GM12873 (cell line): ENCODE measurements at regions not wholly inside any gene's neighbourhood (a gene's known extent, or its start where the extent isn't known, plus 50 kb on each side); places are given as distances from the start of the nearest gene placed in this dataset.

Source experiments
- CTCF ChIP-seq: IDR thresholded peaks from 2 replicates; pipeline ENCODE4 v1.5.1; 2012; ENCODE audit warnings: low read depth, mild to moderate bottlenecking, moderate library complexity, low read length, control low read depth; ENCODE audit not compliant: insufficient read depth; ENCODE audit errors: missing control alignments

DNA sequence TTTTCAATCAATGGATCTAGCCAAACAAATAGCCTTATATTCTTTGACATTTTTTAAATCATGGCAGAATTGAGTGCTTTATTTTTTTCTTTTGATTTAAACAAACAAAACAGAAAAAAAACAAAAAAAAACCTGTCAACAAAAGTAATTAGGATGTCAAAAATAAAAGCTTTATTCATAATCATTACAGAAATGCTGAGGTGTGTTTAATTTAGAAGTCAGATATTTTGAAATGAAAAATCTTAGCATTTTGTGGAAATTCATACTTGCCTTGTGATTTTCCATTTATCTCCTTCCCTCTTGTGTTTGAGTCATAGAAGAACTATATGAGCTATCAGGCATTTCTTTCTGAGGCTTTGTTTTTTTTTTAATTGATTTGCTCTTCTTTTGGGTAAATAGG lies 387.0 kb upstream of the STXBP6 start:
- TF ChIP-seq CTCF: no peak

DNA sequence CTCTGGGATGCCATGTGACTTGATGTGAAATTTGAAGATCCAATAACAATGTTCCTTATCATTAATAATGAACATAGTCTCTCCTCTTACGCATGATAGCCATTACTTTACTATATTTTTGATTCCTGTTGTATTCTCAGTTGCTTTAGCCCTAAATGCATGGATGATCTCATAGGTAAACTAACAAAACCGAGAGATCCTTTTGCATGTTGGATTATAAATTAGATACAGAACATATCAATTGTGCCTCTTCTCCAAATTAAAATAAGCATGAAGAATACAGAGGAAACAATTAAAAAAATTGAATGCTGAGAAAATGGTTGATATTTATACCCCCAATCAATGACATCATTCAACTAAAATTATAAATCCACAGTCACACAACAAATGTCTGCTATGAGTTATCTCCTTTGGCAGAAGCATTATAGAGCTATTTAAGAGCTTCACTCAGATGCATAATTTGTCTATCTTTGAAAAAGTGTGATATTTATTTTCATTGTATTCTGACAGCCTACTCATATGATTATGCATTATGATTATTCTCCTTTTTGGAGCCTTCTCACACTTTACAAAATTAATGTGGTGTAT lies 386.4 kb upstream of the STXBP6 start:
- TF ChIP-seq CTCF: no peak

DNA sequence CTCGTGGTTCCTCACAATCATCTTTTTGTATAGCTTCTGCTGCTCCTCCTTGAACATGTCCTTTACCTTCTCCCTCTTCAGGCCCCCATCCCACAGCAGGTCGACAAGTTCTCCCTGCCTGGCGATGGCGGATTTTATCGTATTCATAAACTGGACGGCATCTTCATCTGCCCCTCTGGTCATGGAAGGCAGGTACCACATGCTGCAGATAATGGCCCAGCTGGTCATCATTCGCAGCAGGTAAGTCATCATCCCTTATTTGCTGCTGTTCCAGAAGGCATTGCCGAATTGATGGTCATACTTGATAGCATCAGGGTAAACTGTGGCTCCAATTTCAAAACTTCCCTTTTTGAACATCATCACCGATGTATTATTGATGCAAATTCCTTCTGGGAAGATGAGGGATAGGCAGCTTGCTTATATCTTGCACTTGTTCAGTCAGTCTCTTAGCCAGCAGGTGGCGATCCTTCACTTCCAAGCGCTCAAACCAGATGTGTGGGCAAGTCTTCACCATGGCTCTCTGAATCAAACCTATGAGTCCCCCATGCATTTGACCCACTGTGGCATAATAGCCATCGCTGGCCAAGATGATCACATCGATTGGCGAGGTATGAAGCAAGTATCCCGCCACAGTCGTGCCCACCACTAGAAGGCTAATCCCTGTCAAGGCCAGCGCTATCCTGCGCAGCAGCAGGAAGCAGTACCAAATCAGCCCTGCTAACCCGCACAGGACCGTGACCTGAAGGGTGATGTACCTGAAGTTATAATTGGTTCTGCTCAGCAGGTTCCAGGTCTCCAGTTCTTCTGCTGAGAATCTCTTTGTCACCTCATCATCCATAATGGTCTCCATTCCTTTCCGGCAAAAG lies 381.5 kb upstream of the STXBP6 start:
- TF ChIP-seq CTCF: no peak

DNA sequence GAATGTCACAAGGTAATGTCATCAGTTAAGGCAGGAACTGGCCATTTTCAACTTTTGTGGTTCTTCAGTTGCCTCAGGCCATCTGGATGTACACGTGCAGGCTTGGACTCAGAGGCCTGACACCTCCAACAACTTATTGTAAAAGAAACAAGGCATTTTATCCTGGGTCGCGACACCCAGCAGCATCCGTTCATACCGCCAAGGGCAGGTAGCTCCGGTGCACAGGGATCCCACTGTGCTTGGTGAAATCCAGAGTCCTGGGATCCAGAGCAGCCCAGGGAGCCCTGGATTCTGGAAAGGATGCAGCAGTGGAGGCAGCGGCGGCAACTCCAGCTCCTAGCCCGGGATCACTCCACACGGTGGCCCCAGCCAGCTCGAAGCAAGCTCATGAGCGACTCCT lies 380.9 kb upstream of the STXBP6 start:
- TF ChIP-seq CTCF: no peak

GRCh38 chr14:25412998-25413397 lies 363.1 kb upstream of the STXBP6 start:
- no peak for TF ChIP-seq CTCF

- peak; percentile 2 for TF ChIP-seq CTCF
These were observed 362.1 kb upstream of the STXBP6 start for GRCh38 chr14:25411781-25412757.

DNA sequence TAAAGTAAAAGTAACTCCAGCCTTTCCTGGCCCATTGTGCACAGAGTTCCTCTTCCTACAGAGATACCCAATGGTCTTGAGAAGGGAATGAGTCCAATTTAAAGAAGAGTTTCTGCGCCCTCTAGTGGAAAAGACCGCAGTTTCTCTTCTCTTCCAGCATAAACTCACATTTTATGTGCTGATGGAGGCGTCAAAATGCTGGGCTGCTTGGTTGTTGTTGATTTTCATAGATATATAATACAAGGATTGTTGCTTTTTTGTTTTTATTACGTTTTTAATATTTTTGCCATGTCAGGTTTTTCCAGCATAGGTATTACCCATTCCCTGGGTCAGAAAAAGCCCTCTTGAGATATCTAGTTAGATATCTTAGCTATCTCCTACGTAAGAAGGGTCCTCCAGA lies 356.9 kb upstream of the STXBP6 start:
- peak; percentile 52 for TF ChIP-seq CTCF
